HEK293 (cell line): ENCODE measurements at regions not wholly inside any gene's neighbourhood (a gene's known extent, or its start where the extent isn't known, plus 50 kb on each side); places are given as distances from the start of the nearest gene placed in this dataset.

ENCODE experiments used
- CTCF ChIA-PET: fragments of 350-600 bp; formaldehyde crosslinking; extraction: SDS; loops from one replicate; lab custom pipeline; 2021; ENCODE audit warnings: antibody characterized with exemption; lab: Yijun Ruan, JAX
- POLR2A ChIA-PET: fragments of 300-600 bp; formaldehyde crosslinking; extraction: SDS; loops from one replicate; lab custom pipeline; 2020; ENCODE audit warnings: antibody characterized with exemption, inconsistent platforms; lab: Yijun Ruan, JAX
- H3K27ac ChIP-seq: fragments of 200-500 bp; sonication (Bioruptor generic); 2 replicates; pipeline ENCODE4 v1.5.1; 2014; ENCODE audit warnings: low read depth, low read length, control low read depth, inconsistent platforms; ENCODE audit errors: extremely low read depth
- H3K36me3 ChIP-seq, 2 experiments: fragments of 200-500 bp in 1 of 2; sonication (Bioruptor generic) in 1 of 2; 1 replicate in 1 of 2; 2 replicates in 1 of 2; pipeline ENCODE4 v1.5.1; 2014 to 2017; ENCODE audit warnings: inconsistent platforms in 2 of 2, low read length in 2 of 2; ENCODE audit not compliant: control insufficient read depth in 2 of 2, insufficient read depth in 1 of 2
- H3K4me1 ChIP-seq: fragments of 200-500 bp; sonication (Bioruptor generic); 2 replicates; pipeline ENCODE4 v1.5.1; 2014; ENCODE audit warnings: mild to moderate bottlenecking, low read length, inconsistent platforms; ENCODE audit not compliant: control insufficient read depth, insufficient read depth
- H3K4me3 ChIP-seq: 2 replicates; pipeline ENCODE4 v1.5.1; 2011; ENCODE audit warnings: low read depth, mild to moderate bottlenecking, control low read depth, low read length, moderate library complexity
- H3K9me3 ChIP-seq: fragments of 200-500 bp; sonication (Bioruptor generic); 2 replicates; pipeline ENCODE4 v1.5.1; 2014; ENCODE audit warnings: low read depth, low read length, inconsistent platforms; ENCODE audit not compliant: control insufficient read depth, insufficient read depth
- BCL11A ChIP-seq: fragments of 450-650 bp; formaldehyde crosslinking; IDR thresholded peaks from 2 replicates; pipeline ENCODE4 v1.5.1; 2016; ENCODE audit warnings: low read depth, missing biosample characterization, missing genetic modification characterization
- GLI4 ChIP-seq: fragments of 450-650 bp; formaldehyde crosslinking; IDR thresholded peaks from 2 replicates; pipeline ENCODE4 v1.5.1; 2016; ENCODE audit warnings: missing biosample characterization, missing genetic modification characterization
- HOXD13 ChIP-seq: sonication (generic); formaldehyde crosslinking; IDR thresholded peaks from 2 replicates; pipeline ENCODE4 v1.8.0; 2022; ENCODE audit warnings: missing genetic modification reagents, borderline replicate concordance
- RBAK ChIP-seq: fragments of 450-650 bp; formaldehyde crosslinking; IDR thresholded peaks from 2 replicates; pipeline ENCODE4 v1.5.1; 2016; ENCODE audit warnings: missing biosample characterization, missing genetic modification characterization
- TRIM28 ChIP-seq: IDR thresholded peaks from 2 replicates; pipeline ENCODE4 v1.6.1; 2011; ENCODE audit warnings: low read length, control low read depth, borderline replicate concordance
- TSHZ1 ChIP-seq: fragments of 450-650 bp; formaldehyde crosslinking; IDR thresholded peaks from 2 replicates; pipeline ENCODE4 v1.5.1; 2016; ENCODE audit warnings: missing biosample characterization, missing genetic modification characterization, borderline replicate concordance
- ZNF148 ChIP-seq: fragments of 450-650 bp; formaldehyde crosslinking; IDR thresholded peaks from 2 replicates; pipeline ENCODE4 v1.5.0; 2017; ENCODE audit warnings: missing biosample characterization, missing genetic modification characterization, borderline replicate concordance
- ZNF174 ChIP-seq: fragments of 450-650 bp; formaldehyde crosslinking; IDR thresholded peaks from 2 replicates; pipeline ENCODE4 v1.5.0; 2017; ENCODE audit warnings: missing biosample characterization, mild to moderate bottlenecking, missing genetic modification characterization
- ZNF175 ChIP-seq: fragments of 450-650 bp; formaldehyde crosslinking; IDR thresholded peaks from 2 replicates; pipeline ENCODE4 v1.5.1; 2016; ENCODE audit warnings: missing biosample characterization, missing genetic modification characterization
- ZNF223 ChIP-seq: fragments of 450-650 bp; formaldehyde crosslinking; IDR thresholded peaks from 2 replicates; pipeline ENCODE4 v1.5.1; 2016; ENCODE audit warnings: missing biosample characterization, missing genetic modification characterization
- ZNF23 ChIP-seq: fragments of 450-650 bp; formaldehyde crosslinking; IDR thresholded peaks from 2 replicates; pipeline ENCODE4 v1.5.1; 2016; ENCODE audit warnings: missing biosample characterization, missing genetic modification characterization, borderline replicate concordance
- ZNF24 ChIP-seq: fragments of 450-650 bp; formaldehyde crosslinking; IDR thresholded peaks from 2 replicates; pipeline ENCODE4 v1.5.1; 2016; ENCODE audit warnings: missing biosample characterization, missing genetic modification characterization
- ZNF274 ChIP-seq, 2 experiments: fragments of 200-500 bp in 1 of 2; fragments of 450-650 bp in 1 of 2; sonication (Bioruptor generic) in 1 of 2; formaldehyde crosslinking in 1 of 2; IDR thresholded peaks; 2 replicates each; pipeline versions ENCODE4 v1.5.1 to v1.6.1; 2014 to 2016; ENCODE audit warnings: borderline replicate concordance in 1 of 2, inconsistent platforms in 1 of 2, low read length in 1 of 2, missing biosample characterization in 1 of 2, missing genetic modification characterization in 1 of 2
- ZNF37A ChIP-seq: fragments of 450-650 bp; IDR thresholded peaks from 2 replicates; pipeline ENCODE4 v1.5.1; 2018; ENCODE audit warnings: missing biosample characterization, missing genetic modification characterization
- ZNF404 ChIP-seq: fragments of 450-650 bp; formaldehyde crosslinking; IDR thresholded peaks from 2 replicates; pipeline ENCODE4 v1.5.1; 2017; ENCODE audit warnings: missing biosample characterization, missing genetic modification characterization
- ZNF529 ChIP-seq: fragments of 450-650 bp; formaldehyde crosslinking; IDR thresholded peaks from 2 replicates; pipeline ENCODE4 v1.5.1; 2017; ENCODE audit warnings: missing genetic modification characterization, missing biosample characterization; ENCODE audit not compliant: insufficient replicate concordance
- ZNF530 ChIP-seq: fragments of 450-650 bp; formaldehyde crosslinking; IDR thresholded peaks from 2 replicates; pipeline ENCODE4 v1.5.1; 2016; ENCODE audit warnings: low read depth, missing biosample characterization, missing genetic modification characterization
- ZNF677 ChIP-seq: fragments of 450-650 bp; IDR thresholded peaks from 2 replicates; pipeline ENCODE4 v1.5.0; 2018; ENCODE audit warnings: missing biosample characterization, mild to moderate bottlenecking, missing genetic modification characterization, moderate library complexity
- ZNF843 ChIP-seq: fragments of 450-650 bp; formaldehyde crosslinking; IDR thresholded peaks from 2 replicates; pipeline ENCODE4 v1.5.1; 2016; ENCODE audit warnings: missing biosample characterization, missing genetic modification characterization
- ZXDB ChIP-seq: fragments of 450-650 bp; formaldehyde crosslinking; IDR thresholded peaks from 2 replicates; pipeline ENCODE4 v1.5.1; 2016; ENCODE audit warnings: missing biosample characterization, missing genetic modification characterization

- Histone ChIP-seq H3K9me3 (no peaks in the 10 kb centered on the region), H3K4me3 (no peak overlapping the region), H3K4me1 (no peaks in the 10 kb centered on the region), H3K27ac (no peak overlapping the region), H3K36me3 (no peaks in the 10 kb centered on the region)
- ChIA-PET CTCF (no interaction called here), POLR2A (no interaction called here)
- TF ChIP-seq ZNF174 (tag by site-specific recombination): no peak
- no peak for TF ChIP-seq HOXD13 (CRISPR knock-in tag)
- no peak for TF ChIP-seq ZNF843 (tag by site-specific recombination)
- no peak for TF ChIP-seq GLI4 (tag by site-specific recombination)
Observed at GRCh38 chr5:164289526-164289925, 784.1 kb downstream of the MAT2B start.

- TF ChIP-seq TRIM28: peak; percentile 93; the same call in 1 of the 2 replicates
- no peak for TF ChIP-seq ZNF274 (IDR thresholded peaks at IDR 0.05; ENCODE audit: low read length)
- no peak for TF ChIP-seq ZNF274 (tag by site-specific recombination; IDR thresholded peaks at IDR 0.05; ENCODE audit: borderline replicate concordance)
- no peak for TF ChIP-seq ZNF404
- H3K9me3 ChIP-seq: no peaks in the 10 kb centered on the region
- peak overlapping the region; percentile 6; the same call in 1 of the 2 replicates for H3K4me3 ChIP-seq
- no peaks in the 10 kb centered on the region for H3K36me3 ChIP-seq
- CTCF ChIA-PET: no interaction called here
- no peaks in the 10 kb centered on the region for H3K4me1 ChIP-seq
- no peak overlapping the region; the same call in 1 of the 2 replicates for H3K27ac ChIP-seq
- POLR2A ChIA-PET: interaction anchor here (0.5 kb wide), 1 partner anchor 836 kb away, joined by 3 read pairs; the partner anchor contains the start of genes HMMR and NUDCD2
Observed at GRCh38 chr5:164296603-164297080, 791.2 kb downstream of the MAT2B start.

DNA sequence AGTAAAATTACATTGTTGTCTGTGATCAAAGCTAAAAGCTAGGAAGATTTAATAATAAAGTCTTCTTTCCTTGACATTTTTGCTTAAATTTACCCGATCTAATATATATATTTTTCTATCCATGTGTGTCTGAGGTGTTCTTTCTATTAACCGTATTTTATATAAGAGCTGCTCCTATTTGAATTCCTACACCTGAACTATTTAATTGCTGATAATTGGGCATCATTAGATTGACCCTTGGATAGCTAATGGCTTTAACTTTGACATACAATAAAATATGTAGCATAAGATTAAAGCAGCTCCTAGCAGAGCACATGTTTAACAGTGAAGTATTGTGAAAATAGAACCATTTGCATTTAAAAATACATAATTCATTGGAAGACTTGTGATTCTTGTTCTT lies 792.7 kb downstream of the MAT2B start:
- ChIA-PET POLR2A (no interaction called here), CTCF (no interaction called here)
- Histone ChIP-seq H3K4me1 (no peaks in the 10 kb centered on the region), H3K36me3 (no peaks in the 10 kb centered on the region), H3K27ac (no peak overlapping the region), H3K4me3 (no peak overlapping the region), H3K9me3 (no peaks in the 10 kb centered on the region)
- no peak for TF ChIP-seq BCL11A (tag by site-specific recombination)
- no peak for TF ChIP-seq ZNF529 (tag by site-specific recombination)
- TF ChIP-seq ZNF175: no peak

DNA sequence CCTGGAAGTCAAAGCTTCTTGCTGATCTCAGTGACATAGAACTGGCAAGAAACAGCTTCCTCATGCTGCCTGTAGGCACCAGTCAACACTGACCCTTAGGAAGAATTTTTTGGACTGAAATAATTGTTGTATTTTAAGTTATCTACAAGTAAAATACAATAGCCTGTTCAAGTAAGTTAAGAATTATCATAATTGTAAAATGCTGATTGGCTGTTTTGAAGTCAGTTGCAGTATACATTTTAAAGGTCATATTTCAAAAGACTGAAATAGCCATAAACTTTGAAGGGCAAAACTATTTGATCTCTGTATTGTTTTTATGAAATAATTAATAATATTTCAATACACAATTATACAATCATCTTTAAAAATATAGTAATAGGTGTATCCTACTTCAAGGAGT lies 794.9 kb downstream of the MAT2B start:
- POLR2A ChIA-PET: no interaction called here
- TF ChIP-seq ZNF24 (tag by site-specific recombination) (no peak), ZNF223 (tag by site-specific recombination) (no peak)
- TF ChIP-seq, all 188 proteins: peak for 0

DNA sequence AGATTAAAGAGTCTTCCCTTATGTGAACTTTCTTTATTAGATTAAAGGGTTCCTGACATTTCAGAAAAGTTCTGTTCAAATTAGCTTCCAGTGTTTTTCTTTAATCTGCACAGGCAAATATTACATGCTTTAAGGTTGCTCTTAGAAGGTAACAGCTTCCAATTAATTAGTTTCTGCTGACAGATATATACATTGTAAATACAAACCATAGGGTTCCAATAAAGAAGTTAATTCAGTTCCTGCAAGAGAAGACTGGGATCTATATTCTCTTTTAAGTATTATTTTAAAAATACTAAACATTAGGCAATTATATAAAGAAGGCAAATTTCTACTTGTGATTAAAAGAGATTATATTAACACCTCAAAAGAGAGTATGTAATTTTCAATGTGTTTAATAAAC lies 795.7 kb downstream of the MAT2B start:
- H3K36me3 ChIP-seq: no peaks in the 10 kb centered on the region
- no peak overlapping the region for H3K27ac ChIP-seq
- POLR2A ChIA-PET: no interaction called here
- H3K4me1 ChIP-seq: no peaks in the 10 kb centered on the region
- H3K9me3 ChIP-seq: no peaks in the 10 kb centered on the region
- CTCF ChIA-PET: no interaction called here
- no peak overlapping the region for H3K4me3 ChIP-seq
- TF ChIP-seq ZNF530 (no peak), ZNF37A (tag by site-specific recombination) (no peak), ZNF148 (tag by site-specific recombination) (no peak), ZXDB (no peak), RBAK (tag by site-specific recombination) (no peak), TSHZ1 (tag by site-specific recombination) (no peak), ZNF677 (tag by site-specific recombination) (no peak), ZNF23 (tag by site-specific recombination) (no peak)

More for the DNA sequence above, 794.9 kb downstream of the MAT2B start:
- Histone ChIP-seq H3K27ac (no peak overlapping the region), H3K4me1 (no peaks in the 10 kb centered on the region), H3K36me3 (no peaks in the 10 kb centered on the region), H3K9me3 (no peaks in the 10 kb centered on the region), H3K4me3 (no peak overlapping the region)
- CTCF ChIA-PET: no interaction called here
